GM12872 (cell line): ENCODE measurements at regions not wholly inside any gene's neighbourhood (a gene's known extent, or its start where the extent isn't known, plus 50 kb on each side); places are given as distances from the start of the nearest gene placed in this dataset.

ENCODE experiments used
- CTCF ChIP-seq: IDR thresholded peaks from 3 replicates; pipeline ENCODE4 v1.5.1; 2011; ENCODE audit warnings: low read depth, mild to moderate bottlenecking, low read length, moderate library complexity; ENCODE audit not compliant: insufficient read depth

- TF ChIP-seq CTCF = no peak
These were observed 396.6 kb downstream of the ADAMTS20 start for GRCh38 chr12:43155376-43155775.

DNA sequence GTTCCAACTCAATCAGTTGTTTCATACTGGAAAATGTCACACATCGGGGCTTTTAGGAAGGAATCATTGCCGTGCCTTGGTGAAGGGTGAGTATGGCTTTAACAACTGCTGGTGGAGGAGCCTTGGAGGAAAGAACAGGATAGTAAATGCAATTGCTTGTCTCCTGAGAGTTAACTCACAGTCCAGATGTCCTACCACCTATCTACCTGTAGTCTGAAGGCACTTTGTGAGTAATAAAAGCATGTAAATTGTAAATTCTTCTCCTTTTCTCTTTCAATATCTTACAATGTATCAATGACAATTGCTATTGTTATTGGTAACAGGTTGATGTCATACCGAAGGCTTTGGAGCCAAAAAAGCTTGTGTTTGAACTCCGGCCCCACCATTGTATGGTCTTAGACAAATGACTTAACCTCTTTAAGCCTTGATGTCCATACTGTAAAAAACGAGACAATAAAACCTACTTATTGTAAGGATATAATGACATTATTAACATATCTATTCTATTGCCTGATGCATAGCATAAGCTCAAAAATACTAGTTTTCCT lies 397.4 kb downstream of the ADAMTS20 start:
- TF ChIP-seq CTCF = no peak

DNA sequence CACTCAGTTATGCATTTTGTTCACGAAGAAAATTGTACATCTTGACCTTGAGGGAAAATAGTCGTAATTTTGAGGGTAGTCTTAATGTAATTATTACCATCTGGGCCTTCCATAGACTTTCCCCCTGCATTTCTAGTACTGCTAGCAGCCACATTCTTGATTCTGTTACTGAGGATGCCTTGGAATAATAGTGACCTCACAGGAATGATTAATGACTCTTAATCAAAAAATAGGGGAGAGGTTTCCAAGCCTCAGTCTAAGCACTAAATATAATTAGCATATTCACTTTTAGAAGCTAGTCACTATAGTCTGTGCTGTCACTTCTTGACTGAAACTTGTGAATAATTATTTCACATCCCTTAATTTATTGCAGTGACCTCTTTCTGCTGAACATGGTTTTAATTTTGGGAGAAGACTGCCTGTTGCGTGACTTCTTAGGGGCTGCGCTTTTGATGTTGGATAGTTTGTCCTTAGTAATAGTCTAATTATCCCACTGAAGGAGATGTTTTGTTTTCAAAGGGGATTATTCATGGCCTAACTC lies 400.5 kb downstream of the ADAMTS20 start:
- no peak for TF ChIP-seq CTCF

DNA sequence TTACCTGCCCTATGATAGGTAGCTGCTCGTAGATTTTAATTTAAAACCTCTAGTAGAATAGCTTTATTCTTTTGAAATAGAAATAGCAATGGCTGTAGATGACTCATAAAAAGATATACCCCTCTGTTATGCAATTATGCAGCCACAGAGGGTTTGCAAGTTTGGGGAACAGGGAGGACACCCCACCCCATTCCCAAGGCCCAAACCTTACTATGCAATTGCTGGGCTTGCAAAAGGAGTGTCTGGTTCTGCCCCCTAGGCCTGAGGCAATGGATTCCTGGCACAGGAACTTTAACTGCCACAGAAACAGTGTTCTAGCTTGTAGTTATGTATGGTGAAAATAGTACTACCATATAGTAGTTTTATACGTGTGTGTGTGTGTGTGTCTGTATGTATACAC lies 403.3 kb downstream of the ADAMTS20 start:
- TF ChIP-seq CTCF = no peak

DNA sequence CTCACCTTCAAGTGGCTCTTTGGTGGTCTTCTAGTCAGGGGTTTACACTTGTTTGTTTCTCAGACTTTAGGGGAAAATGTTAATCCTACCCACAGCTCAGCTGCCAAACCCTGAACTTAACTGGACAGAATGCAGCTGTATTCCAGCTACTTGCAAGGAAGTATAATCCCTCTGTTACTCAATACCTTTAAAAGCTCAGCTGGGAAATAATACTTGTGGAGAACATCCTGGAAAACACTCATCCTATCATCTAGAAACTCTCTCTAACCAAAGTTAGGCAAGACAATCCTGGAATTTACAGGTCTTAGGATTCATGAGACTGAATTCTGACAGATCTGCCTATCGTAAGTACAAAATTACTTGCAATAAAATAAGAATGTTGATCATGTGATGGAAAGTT lies 404.1 kb downstream of the ADAMTS20 start:
- TF ChIP-seq CTCF = no peak

DNA sequence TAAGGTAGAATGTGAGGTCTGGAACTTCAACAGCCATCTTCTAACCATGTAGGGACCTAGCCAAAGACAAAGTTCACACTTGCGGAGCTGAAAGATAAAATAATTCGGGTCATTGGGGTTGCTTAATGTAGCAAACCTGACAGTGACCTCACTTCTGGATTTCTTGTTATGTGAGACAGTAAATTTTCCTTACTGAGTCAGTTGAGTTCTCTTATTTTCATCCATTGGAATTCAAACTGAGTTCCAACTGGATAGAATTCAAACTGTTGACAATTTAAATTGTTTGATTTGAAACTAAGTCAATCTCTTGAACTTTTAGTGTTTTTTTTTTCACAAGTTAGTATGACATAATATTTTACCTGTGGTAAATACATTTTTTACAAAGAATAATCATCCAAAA lies 406.5 kb downstream of the ADAMTS20 start:
- TF ChIP-seq CTCF = no peak

DNA sequence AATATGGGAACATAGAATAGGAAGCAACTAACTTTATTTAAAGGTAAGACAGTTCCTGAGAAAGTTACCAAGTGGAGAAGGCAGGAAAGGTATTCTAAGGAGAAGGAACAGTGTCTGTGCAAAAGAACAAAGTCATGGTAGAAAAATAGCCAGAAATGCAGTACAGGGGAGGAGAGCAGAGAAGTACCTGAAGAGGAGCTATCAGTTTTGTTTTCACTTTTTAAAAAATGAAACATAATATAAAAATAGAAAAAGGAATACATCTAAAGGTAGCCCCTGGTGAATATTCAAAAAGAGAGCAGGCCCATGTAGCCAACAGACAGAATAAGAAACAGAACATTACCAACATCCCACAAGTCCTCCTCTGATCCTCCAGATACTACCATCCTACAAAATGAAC lies 408.7 kb downstream of the ADAMTS20 start:
- TF ChIP-seq CTCF = no peak
